ENCODE measurements at regions not wholly inside any gene's neighbourhood (a gene's known extent, or its start where the extent isn't known, plus 50 kb on each side); places are given as distances from the start of the nearest gene placed in this dataset.

GRCh38 chr7:24175603-24176002, 108.4 kb upstream of the NPY start:
- DNase-seq = no peak
- H3K4me1 ChIP-seq = no peaks in the 10 kb centered on the region
- no peaks in the 10 kb centered on the region for H3K9me3 ChIP-seq
- intact Hi-C loops (cut with DNase I; ENCODE audit: low total_unique reads) = no loop called here
- no peaks in the 10 kb centered on the region for H3K36me3 ChIP-seq
- H3K4me3 ChIP-seq = no peak overlapping the region
- no peak overlapping the region for H3K27ac ChIP-seq
- no peak for TF ChIP-seq CTCF (IDR thresholded peaks at IDR 0.05)
- H3K27me3 ChIP-seq = no peaks in the 10 kb centered on the region

GRCh38 chr7:24178811-24179570, 105.0 kb upstream of the NPY start:
- intact Hi-C loops (cut with DNase I; ENCODE audit: low total_unique reads) = no loop called here
- Histone ChIP-seq H3K27me3 (no peaks in the 10 kb centered on the region), H3K4me1 (no peaks in the 10 kb centered on the region), H3K4me3 (no peak overlapping the region), H3K9me3 (no peaks in the 10 kb centered on the region), H3K27ac (no peak overlapping the region), H3K36me3 (no peaks in the 10 kb centered on the region)
- no peak for TF ChIP-seq CTCF (IDR thresholded peaks at IDR 0.05)
- DNase-seq = no peak

- no peak overlapping the region for H3K27ac ChIP-seq
- H3K9me3 ChIP-seq = no peaks in the 10 kb centered on the region
- no peaks in the 10 kb centered on the region for H3K27me3 ChIP-seq
- H3K4me1 ChIP-seq = no peaks in the 10 kb centered on the region
- no peaks in the 10 kb centered on the region for H3K36me3 ChIP-seq
- intact Hi-C loops (cut with DNase I; ENCODE audit: low total_unique reads) = no loop called here
- no peak for DNase-seq
- H3K4me3 ChIP-seq = no peak overlapping the region
- no peak for TF ChIP-seq CTCF (IDR thresholded peaks at IDR 0.05)
These were observed 92.6 kb upstream of the NPY start for GRCh38 chr7:24191362-24191761.

- Histone ChIP-seq H3K27me3 (no peaks in the 10 kb centered on the region), H3K4me1 (no peaks in the 10 kb centered on the region), H3K36me3 (no peaks in the 10 kb centered on the region), H3K4me3 (no peak overlapping the region), H3K27ac (no peak overlapping the region), H3K9me3 (no peaks in the 10 kb centered on the region)
- DNase-seq = no peak
- no peak for TF ChIP-seq CTCF (IDR thresholded peaks at IDR 0.05)
- intact Hi-C loops (cut with DNase I; ENCODE audit: low total_unique reads) = no loop called here
These were observed 91.9 kb upstream of the NPY start for GRCh38 chr7:24192053-24192452.

- no peaks in the 10 kb centered on the region for H3K27me3 ChIP-seq
- no peak for TF ChIP-seq CTCF (IDR thresholded peaks at IDR 0.05)
- no peaks in the 10 kb centered on the region for H3K9me3 ChIP-seq
- DNase-seq = no peak
- no peaks in the 10 kb centered on the region for H3K4me1 ChIP-seq
- H3K27ac ChIP-seq = no peak overlapping the region
- H3K4me3 ChIP-seq = no peak overlapping the region
- intact Hi-C loops (cut with DNase I; ENCODE audit: low total_unique reads) = no loop called here
- H3K36me3 ChIP-seq = no peaks in the 10 kb centered on the region
These were observed 91.3 kb upstream of the NPY start for GRCh38 chr7:24192691-24193090.

GRCh38 chr7:24197852-24198251, 86.1 kb upstream of the NPY start:
- no peaks in the 10 kb centered on the region for H3K27me3 ChIP-seq
- H3K4me3 ChIP-seq = no peak overlapping the region
- no peak overlapping the region for H3K27ac ChIP-seq
- H3K4me1 ChIP-seq = no peaks in the 10 kb centered on the region
- TF ChIP-seq CTCF (IDR thresholded peaks at IDR 0.05) = no peak
- H3K36me3 ChIP-seq = no peaks in the 10 kb centered on the region
- no peak for DNase-seq
- intact Hi-C loops (cut with DNase I; ENCODE audit: low total_unique reads) = no loop called here
- no peaks in the 10 kb centered on the region for H3K9me3 ChIP-seq

Data from tibial artery (tissue), 4 donors.